AG08396 (cell line): ENCODE measurements at regions not wholly inside any gene's neighbourhood (a gene's known extent, or its start where the extent isn't known, plus 50 kb on each side); places are given as distances from the start of the nearest gene placed in this dataset.

ENCODE experiments used
- DNase-seq: peaks from one replicate; pipeline ENCODE4 v3.0.0; 2012; ENCODE audit warnings: low spot score, mixed read lengths

DNA sequence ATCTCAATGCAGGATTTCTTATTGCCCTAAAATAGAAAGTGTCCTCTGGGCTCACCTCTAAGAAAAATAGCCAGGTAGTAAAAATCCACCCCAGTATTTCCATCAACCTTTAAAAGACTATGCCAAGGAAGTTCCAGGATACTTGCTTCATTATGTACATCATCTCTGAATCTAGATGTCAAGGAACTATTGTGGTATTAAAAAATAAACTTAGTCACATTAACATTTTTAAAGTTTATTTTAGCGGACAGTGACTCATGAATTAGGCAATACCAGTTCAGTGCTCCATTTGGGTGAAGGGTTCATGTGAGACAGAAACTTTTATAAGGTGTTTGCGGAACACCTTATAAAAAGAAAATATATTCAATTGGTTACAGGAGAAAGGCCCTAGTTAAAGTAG, 209.2 kb downstream of the ADAM29 start:
- no peak for DNase-seq

DNA sequence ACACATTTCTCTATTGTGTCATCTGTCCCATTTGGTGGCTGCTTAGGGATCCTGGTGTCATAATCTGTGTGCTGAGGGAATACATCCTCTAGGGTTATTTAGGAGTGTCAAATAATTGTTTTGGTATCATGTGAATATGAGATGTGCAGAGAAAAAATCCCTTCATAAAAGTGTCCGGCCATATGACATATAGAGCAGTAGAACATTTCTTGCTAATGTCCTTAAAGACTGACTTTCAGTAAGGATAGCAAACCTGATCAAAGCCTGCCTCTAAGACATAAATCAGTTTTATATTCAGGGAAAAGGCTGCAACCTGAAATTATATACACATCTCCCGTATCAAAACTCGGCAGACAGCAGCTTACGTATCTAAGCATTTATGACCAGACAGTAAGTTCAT, 211.6 kb downstream of the ADAM29 start:
- no peak for DNase-seq

DNA sequence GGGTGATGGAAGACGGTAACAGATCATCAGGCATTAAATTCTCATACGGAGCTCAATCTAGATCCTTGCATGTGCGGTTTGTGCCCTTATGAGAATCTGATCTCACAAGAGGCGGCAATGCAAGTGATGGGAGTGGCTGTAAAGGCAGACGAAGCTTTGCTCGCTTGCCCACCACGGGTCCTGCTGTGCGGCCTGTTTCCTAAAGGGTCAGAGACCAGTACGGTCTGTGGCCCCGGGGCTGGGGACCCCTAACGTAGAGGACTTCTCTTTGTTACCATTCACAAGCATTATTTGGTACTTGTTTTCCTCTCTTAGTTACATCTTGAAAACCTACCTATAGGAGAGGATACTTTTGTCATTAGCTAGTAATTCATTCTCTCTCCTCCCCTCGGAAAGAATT, 221.0 kb downstream of the ADAM29 start:
- no peak for DNase-seq

DNA sequence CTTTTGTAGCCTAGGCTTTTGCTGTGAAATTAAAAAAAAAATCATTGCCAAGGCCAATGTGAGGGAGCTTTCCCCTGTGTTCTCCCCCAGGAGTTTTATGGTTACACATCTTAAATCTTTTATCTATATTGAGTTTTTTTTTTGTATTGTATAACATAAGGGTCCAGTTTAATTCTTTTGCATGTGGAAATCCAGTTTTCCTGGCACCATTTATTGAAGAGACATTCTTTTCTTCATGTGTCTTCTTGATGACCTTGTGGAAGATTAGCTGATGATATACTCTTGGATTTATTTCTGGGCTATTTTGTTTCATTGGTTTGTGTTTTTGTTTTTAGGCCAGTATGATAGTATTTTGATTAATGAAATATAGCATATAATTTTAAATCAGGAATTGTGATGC, 225.0 kb downstream of the ADAM29 start:
- no peak for DNase-seq

DNA sequence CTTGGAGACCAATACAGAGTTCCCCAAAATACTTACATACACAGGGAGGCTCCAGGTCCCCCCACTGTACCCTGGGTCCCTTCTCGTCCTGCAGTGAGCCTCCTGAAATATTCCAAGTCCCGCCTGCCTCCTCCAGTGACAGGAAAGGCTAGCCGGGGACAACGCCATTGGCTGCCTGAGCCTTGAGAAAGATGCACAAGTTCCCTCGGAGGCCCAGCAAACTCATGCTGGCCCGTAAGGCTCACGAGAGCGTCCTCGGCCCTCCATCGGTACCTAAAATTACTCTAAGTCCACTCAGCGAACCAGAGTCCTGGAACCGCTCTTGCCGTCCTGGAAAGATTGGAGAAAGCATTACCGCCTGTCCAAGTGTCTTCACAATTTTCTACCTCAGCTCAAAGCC, 228.6 kb downstream of the ADAM29 start:
- DNase-seq, result no peak

DNA sequence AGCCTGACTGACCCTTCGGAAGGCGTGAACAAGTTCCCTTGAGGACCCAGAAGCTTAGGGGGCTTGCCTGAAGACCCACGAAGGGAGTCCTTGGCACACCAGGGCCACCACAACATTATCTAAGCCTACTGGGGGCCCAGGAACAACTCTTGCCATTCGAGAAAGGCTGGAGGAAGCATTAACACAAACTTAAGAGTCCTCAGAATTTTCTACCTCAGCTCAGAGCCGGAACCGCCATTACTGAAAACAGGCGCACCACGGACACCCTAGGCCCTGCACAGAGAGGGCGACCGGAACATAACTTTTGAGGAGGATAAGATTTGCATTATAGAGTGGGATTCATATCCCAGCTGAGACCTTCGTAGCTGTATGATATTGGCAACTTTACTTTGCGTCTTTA, 229.1 kb downstream of the ADAM29 start:
- no peak for DNase-seq

DNA sequence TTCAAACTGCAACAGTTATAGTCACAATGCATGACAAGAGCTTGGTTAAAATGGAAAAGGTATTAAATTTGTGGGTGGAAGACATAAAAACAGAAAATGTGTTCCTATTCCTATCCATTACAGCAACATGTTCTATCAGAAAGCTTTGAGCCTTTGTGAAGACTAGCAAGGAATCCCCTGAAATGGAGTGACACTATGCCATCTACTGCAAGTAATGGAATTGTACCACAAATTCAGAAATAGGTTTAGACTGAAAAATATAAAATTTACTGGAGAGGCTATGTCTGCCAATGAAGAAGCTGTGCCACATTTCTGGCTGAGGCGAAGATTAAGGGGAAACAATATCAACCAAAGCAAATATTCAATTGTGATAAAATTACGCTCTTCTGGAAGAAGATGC, 247.9 kb downstream of the ADAM29 start:
- no peak for DNase-seq

DNA sequence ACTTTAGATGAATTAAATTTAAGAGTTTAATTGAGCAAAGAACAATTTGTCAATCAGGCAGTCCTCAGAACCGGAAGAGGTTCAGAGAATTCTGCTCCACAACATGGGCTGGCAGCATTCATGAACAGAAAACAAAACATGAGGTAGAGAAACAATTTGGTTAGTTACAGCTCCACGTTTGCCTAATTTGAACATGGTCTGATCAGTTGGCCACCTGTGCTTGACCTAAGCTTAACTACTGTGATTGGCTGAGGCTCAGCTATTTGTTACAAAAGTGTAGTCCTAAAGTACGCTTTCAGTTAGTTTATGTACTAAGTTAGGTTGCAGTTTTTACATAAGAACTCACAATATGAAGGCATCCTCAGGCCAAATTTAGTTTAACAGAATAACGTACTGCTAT, 258.6 kb downstream of the ADAM29 start:
- no peak for DNase-seq

DNA sequence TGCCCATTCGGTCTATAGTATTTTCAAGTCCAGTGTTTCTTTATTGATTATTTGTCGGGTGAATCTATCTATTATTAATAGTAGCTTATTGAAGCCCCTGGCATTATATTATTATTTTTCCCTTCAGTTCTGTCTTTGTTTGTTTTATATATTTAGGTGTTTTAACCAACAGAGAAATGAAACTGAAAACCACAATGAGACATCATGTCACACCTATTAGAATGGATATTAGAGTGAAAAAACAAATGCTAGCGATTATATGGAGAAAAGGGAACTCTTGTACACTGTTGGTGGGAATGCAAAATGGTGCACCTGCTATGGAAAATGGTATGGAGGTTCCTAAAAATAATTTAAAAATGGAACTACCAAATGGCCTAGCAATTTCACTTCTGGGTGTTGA, 272.5 kb downstream of the ADAM29 start:
- no peak for DNase-seq

DNA sequence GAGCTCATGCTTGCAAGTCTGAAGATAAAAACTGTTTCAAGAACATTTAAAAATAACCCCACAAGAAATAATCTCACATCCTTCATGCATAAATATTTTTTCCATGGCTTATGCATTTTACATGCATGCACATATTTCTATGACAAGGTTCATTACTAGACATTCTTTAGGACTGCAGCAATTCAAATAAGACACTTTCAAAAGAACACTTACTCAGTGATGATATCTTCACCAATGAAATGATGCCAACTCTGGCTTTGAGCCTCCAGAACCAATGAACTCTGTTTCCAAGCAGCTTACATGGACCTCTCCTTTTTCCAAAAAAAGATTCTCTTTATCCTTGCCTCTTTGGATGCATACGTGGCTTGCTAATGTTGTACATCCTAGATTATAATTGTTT, 279.9 kb downstream of the ADAM29 start:
- no peak for DNase-seq

DNA sequence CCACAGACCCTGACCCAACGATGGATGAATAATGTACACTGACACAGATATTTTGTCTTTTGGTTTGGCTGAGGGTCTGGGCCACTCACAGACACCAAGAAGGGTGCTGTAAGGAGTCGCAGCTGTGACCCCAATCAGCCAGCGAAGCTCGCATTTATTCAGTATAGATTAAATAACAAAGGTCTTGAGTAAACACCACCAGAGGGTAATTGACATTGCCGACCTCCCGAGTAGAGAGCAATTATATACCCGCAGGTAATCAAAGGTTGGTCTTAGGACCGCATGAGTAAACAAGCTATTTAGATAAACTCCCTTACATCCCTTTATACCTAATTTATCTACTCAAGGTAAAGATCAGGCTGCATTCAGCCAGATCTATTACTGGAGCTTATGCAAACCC, 297.1 kb downstream of the ADAM29 start:
- no peak for DNase-seq

DNA sequence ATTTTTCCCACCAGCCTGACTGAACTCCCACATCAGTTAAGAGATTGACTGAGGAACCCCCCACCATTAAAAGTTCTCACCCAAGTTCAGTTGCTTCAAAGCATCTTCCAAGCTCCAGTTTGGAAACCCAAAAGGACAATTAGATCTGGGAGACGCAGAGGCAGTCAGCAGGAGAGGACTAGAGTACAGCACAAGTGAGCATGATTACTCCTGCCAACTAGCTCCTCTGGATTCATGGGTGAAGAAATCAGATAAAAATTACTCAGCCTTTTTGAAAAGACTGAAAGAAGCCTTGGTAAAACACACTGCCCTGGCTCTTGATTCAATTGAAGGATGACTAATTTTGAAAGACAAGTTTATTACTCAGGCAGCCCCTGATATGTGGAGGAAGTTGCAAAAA, 297.5 kb downstream of the ADAM29 start:
- DNase-seq, result no peak

DNA sequence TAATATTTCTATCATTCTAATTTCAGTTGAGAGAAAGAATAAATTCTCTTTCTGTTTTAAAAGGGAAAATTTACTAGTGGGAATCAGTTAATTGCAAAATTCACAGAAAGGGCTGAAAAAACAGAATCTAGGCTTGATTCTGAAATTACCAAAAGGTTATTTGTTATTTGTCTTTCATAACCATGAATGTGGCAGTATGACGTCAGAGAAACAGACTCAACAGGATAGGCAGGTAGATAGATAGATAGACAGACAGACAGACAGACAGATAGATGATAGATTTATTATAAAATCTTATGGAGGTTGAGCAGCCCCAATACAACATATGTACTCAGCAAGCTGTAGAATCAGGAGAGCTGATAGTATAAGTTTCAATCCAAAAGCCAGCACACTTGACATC, 311.0 kb downstream of the ADAM29 start:
- no peak for DNase-seq

DNA sequence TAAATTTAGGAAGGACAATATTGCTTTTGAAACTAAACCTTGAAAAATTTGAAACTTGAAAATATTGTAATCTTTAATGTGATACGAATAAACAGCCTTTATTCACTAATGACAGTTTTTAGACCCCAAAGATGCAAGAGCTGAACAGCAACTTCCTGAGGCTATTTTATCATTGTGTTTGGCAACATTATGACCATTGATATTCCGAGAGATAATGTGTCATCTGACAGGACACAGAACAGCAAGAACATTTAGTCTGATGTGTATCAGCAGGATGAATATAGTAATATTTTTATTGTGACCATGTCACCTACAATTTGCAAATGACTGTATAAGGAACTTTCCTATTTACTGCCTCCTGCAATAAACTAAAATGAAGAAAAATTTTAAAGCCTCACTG, 316.0 kb downstream of the ADAM29 start:
- DNase-seq, result no peak

DNA sequence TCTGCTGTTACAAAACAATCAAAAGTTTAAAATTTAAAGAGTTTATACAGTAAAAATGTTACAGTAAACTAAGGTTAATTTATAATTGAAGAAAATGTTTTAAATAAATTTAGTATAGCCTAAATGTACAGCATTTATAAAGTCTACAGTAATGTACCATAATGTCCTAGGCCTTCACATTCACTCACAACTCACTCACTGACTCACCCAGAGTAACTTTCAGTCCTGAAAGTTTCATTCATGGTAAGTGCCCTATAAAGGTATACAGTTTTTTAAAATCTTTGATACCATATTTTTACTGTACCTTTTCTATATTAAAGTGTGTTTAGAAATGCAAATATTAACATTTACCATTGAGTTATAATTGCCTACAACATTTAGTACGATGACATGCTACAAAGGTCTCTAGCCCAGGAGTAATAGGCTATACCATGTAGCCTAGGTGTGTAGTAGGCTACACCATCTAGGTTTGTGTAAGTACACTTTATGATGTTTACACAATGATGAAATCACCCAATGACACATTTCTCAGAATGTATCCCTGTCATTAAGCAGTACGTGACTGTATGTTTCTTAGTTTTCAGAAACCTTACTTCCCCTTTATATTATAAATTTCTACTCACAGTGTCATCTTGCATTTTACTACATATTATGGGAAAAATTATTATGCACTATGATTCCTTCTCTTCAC, 320.8 kb downstream of the ADAM29 start:
- DNase-seq, result no peak

DNA sequence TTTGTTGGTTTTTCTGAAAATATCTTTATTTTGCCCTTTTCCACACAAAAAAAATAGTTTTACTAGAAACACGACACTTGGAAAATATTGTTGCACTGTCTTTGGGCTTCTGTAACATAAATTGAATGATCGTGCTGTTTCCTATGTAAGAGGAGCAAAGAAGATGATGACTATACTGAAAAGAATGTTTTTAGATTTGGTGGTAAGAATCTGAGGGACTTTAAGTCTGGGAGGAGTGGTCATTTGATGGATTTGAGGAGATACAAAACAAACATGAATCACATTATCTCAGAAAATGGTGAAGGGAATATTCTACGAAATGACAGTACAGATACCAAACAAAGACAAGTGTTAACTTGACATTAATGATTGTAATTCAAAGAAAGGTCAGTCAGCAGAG, 328.8 kb downstream of the ADAM29 start:
- no peak for DNase-seq

DNA sequence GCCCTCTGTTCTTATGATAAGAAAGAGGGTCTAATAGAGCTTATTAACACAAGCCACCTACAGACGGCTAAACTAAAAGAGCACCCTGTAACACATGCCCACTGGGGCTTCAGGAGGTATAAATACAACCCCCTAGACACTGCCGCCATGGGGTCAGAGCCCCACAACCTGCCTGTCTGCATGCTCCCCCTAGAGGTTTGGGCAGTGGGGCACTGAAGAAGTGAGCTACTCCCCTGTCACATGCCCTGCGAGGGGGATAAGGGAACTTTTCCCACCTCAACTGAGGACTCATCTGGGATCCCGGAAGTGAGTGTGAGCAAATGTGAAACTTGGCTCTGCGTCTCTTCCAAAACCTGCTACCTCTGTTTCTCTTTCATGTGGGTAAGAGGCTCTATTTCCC, 334.5 kb downstream of the ADAM29 start:
- DNase-seq, result no peak

DNA sequence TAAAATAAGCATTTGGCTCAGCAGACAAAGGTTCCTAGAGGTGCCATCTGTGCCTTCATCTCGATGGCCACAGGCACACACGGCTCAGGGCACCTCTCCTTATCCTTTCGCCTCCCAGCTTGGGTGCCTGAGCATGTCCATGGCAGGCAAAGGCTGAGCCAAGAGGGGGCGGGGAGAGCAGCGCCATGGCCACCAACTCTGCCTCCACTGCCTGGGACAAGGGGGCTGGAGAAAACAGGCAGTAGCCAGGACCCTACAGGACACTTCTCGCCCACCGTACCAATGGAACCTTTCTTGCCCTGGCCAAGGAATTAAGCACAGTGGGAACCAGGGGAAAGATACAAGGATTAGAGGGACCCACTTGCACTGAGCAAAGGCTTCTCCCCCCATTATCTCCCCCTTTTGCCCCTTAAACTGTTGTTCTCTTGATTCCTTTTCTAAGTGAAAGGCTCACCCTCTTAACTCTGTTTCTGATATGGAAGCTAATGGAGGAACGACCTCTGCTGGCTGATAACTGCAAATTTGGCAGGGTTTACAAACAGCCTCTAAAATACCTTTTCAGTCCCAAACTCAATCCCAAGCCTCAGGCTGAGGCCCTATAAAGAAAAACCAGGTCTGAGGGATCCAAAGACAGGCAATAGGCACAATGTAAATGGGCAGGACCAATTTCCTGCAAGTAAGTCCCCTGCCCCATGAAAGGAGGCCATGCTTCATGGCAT, 335.2 kb downstream of the ADAM29 start:
- DNase-seq, result no peak

DNA sequence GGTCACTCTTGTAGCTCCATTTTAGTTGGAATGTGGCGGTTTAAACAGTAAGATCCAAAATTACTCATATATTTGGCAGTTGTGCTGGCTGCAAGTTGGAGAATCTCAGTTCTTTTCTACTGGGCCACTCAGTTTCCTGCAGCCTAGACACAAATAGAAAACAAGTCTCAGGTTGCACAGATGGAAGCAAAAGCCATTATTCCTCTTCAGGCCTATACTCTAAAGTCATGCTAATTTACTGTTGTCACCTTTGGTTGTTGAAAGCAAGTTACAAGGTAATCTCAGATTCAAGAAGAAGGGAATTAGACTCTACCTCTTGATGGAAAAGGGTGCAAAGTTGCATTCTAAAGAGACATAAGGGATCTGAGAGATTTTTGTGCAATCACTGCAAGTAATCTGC, 345.4 kb downstream of the ADAM29 start:
- no peak for DNase-seq

DNA sequence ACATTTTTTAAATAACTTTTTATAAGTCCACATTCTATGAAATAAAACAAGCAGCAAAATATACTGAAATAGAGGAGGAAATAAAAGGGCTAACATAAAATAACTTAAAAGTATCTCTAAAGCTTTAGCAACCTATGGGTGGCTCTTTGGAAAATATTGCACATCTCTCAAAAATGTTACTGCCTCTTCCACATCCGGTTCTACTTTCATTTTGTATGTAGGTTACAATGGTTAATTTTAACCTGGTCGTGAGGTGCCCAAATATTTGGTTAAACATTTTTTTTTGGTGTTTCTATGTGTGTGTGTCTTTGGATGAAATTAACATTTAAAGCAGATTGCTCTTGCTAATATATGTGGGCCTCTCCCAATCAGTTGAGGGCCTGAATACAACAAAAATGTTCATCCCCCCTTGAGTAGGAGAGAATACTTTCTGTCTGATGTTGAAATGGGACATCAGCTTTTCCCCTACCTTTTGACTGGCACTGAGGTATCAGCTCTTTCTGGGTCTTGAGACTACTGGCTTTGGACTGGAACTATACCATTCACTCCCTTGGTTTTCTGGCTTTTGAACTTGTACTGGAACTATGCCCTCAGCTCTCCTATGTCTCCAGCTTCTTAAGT, 353.0 kb downstream of the ADAM29 start:
- no peak for DNase-seq

DNA sequence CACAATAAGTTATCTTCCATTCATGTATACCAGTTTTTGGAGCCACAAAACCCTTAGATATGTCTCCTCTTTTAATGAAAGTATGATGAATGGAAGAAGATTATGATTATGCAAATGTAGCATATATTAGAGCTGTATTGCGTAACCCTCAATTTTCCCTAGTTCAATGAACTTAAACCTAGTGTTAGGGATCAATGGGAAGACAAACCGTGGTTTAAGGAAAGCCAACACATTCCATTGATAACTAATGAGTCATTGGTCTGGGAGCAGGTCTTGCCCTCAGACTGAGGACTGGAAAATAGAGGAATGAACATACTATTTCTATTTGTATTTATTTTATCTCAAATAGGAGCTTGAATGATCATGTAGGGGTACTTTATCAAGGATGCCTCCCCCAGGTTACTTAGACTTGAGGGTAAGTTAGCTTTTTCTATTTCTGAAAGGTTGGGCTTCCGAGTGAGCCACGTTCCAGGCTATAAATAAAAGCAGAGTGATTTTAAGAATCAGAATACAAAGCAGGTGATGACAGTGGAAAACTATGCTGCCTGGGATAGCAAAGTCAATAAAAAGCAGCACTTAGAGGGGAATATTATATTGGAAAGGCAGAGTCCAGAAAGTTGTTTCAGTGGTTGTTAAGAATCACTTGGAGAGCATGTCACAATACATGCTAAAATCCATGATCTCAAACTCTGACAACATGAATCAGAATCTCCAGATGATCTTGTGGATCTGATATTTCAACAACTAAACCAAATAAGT, 356.0 kb downstream of the ADAM29 start:
- DNase-seq, result no peak

DNA sequence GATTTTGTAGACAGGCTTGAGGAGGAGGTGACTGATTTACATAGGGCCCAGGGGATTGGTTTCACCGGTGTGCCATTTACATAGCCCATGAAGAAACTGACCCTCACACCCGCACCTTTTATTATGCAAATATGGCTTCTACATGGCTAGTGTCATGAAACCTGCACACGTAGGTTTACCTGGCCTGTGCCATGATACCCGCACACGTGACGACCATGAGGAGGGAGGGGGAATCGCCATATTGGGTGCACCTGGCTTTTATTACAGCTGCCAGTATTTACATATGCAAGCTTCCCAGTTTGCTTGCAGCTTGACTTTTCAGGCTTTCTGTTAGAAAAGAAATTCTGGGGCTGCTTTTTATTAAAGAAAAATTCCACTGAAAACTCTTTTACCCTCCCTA, 359.7 kb downstream of the ADAM29 start:
- no peak for DNase-seq

DNA sequence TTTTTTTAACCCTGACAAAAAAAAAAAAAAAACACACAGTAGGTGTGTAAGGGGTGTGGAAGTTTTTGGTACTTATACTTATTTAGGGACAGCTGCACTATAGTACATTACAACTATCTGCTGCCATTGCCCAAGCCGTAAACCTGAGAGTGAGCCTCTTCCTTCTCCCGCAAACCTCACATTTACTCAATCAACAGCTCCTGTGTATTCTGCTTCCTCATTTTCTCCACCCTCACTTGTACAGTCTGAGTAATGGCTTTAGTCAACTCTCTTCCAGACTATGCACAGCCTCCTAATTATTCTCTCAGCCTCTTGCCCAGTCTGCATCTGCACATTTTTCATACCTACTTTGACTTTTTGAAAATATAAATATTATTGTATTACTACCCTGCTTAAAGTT, 362.0 kb downstream of the ADAM29 start:
- DNase-seq, result no peak
